Activated T-cell treated with anti-CD3 and anti-CD28 coated beads for 1 hour (primary cell): ENCODE measurements at regions not wholly inside any gene's neighbourhood (a gene's known extent, or its start where the extent isn't known, plus 50 kb on each side); places are given as distances from the start of the nearest gene placed in this dataset.
"Not testable (repeated sequence)": the region's sequence is repeated elsewhere in the genome, so short reads cannot be mapped to it uniquely, and the experiment has no call there.

ENCODE experiments used
- DNase-seq: peaks from one replicate; pipeline ENCODE4 v3.0.0-alpha.2; 2020; ENCODE audit warnings: low read depth

GRCh38 chr11:25319127-25319526 is 822.3 kb downstream of the LUZP2 start:
- DNase-seq, result no peak

GRCh38 chr11:25327656-25328055 is 830.8 kb downstream of the LUZP2 start:
- DNase-seq, result no peak

GRCh38 chr11:25339281-25339680 is 842.4 kb downstream of the LUZP2 start:
- no peak for DNase-seq

GRCh38 chr11:25349537-25349936 is 852.7 kb downstream of the LUZP2 start:
- no peak for DNase-seq

- DNase-seq, result no peak
Measured at GRCh38 chr11:25350899-25351803, 854.3 kb downstream of the LUZP2 start.

GRCh38 chr11:25357133-25357532 is 860.3 kb downstream of the LUZP2 start:
- no peak for DNase-seq

GRCh38 chr11:25377466-25377865 is 880.6 kb downstream of the LUZP2 start:
- no peak for DNase-seq

GRCh38 chr11:25396847-25397246 is 900.0 kb downstream of the LUZP2 start:
- no peak for DNase-seq

GRCh38 chr11:25408146-25408545 is 911.3 kb downstream of the LUZP2 start:
- DNase-seq, result no peak

- DNase-seq, result no peak
Measured at GRCh38 chr11:25415793-25416192, 916.1 kb upstream of the ANO3 start.

- no peak for DNase-seq
Measured at GRCh38 chr11:25423436-25424199, 908.3 kb upstream of the ANO3 start.

- no peak for DNase-seq
Measured at GRCh38 chr11:25432376-25432775, 899.6 kb upstream of the ANO3 start.

GRCh38 chr11:25435197-25435596 is 896.7 kb upstream of the ANO3 start:
- no peak for DNase-seq

GRCh38 chr11:25436326-25436725 is 895.6 kb upstream of the ANO3 start:
- no peak for DNase-seq

GRCh38 chr11:25441421-25441820 is 890.5 kb upstream of the ANO3 start:
- no peak for DNase-seq

- DNase-seq, result no peak
Measured at GRCh38 chr11:25449091-25449490, 882.8 kb upstream of the ANO3 start.

- DNase-seq, result no peak
Measured at GRCh38 chr11:25453471-25453870, 878.5 kb upstream of the ANO3 start.

- no peak for DNase-seq
Measured at GRCh38 chr11:25456211-25456610, 875.7 kb upstream of the ANO3 start.

GRCh38 chr11:25483915-25484635 is 847.9 kb upstream of the ANO3 start:
- no peak for DNase-seq

GRCh38 chr11:25485315-25485714 is 846.6 kb upstream of the ANO3 start:
- no peak for DNase-seq

GRCh38 chr11:25486338-25486737 is 845.6 kb upstream of the ANO3 start:
- not testable (repeated sequence) for DNase-seq

GRCh38 chr11:25488176-25488575 is 843.8 kb upstream of the ANO3 start:
- DNase-seq, result not testable (repeated sequence)

- DNase-seq, result not testable (repeated sequence)
Measured at GRCh38 chr11:25501426-25501825, 830.5 kb upstream of the ANO3 start.
